Keratinocyte (primary cell): ENCODE measurements at regions not wholly inside any gene's neighbourhood (a gene's known extent, or its start where the extent isn't known, plus 50 kb on each side); places are given as distances from the start of the nearest gene placed in this dataset.

Experiments used
- EZH2 ChIP-seq: IDR thresholded peaks from one replicate; pipeline ENCODE4 v1.6.1; 2012; ENCODE audit warnings: inconsistent platforms, mild to moderate bottlenecking, low read length, moderate library complexity
- TF ChIP-seq, protein P1 (sequence below), 3 experiments: IDR thresholded peaks in 1 of 3; conservative IDR thresholded peaks in 1 of 3; optimal IDR thresholded peaks in 1 of 3; 2 replicates in 2 of 3; 3 replicates in 1 of 3; pipeline versions ENCODE3 to v1.5.1; 2011; ENCODE audit warnings: low read length in 3 of 3, mild to moderate bottlenecking in 3 of 3, moderate library complexity in 2 of 3, control low read depth in 1 of 3, inconsistent platforms in 1 of 3; ENCODE audit not compliant: insufficient read depth in 2 of 3; ENCODE audit errors: extremely low read depth in 1 of 3

DNA sequence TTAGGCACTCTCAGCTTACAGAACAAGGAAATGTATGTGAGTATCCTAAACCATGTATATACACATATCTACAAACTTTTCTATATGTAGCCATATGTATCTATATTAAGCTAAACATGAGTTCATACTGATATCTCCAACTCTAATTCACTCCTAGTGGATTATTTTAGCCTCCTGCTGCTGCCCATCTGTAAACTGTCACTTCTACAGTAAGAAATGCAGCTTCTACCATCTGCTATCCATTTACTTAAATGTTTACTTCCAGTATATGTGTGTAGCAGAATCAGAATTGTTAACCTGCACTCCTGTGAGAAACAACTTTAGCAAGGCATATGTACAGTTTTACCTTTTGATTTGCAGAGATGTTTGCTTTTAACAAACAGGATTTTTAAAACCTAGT lies 478.5 kb upstream of the CBLB start:
- TF ChIP-seq, protein P1, sequence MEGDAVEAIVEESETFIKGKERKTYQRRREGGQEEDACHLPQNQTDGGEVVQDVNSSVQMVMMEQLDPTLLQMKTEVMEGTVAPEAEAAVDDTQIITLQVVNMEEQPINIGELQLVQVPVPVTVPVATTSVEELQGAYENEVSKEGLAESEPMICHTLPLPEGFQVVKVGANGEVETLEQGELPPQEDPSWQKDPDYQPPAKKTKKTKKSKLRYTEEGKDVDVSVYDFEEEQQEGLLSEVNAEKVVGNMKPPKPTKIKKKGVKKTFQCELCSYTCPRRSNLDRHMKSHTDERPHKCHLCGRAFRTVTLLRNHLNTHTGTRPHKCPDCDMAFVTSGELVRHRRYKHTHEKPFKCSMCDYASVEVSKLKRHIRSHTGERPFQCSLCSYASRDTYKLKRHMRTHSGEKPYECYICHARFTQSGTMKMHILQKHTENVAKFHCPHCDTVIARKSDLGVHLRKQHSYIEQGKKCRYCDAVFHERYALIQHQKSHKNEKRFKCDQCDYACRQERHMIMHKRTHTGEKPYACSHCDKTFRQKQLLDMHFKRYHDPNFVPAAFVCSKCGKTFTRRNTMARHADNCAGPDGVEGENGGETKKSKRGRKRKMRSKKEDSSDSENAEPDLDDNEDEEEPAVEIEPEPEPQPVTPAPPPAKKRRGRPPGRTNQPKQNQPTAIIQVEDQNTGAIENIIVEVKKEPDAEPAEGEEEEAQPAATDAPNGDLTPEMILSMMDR (optimal IDR thresholded peaks at IDR 0.05 in 1 of 3, IDR thresholded peaks at IDR 0.05 in 1 of 3, conservative IDR thresholded peaks at IDR 0.05 in 1 of 3; ENCODE audit: extremely low read depth in 1 of 3, insufficient read depth in 2 of 3, low read length in 3 of 3), result no peak
- no peak for TF ChIP-seq EZH2
